Mucosa of descending colon (tissue), 3 donors: ENCODE measurements at regions not wholly inside any gene's neighbourhood (a gene's known extent, or its start where the extent isn't known, plus 50 kb on each side); places are given as distances from the start of the nearest gene placed in this dataset.

Source experiments
- ATAC-seq: fragments of 200-7000 bp; cut with Tn5 transposase; one replicate; pipeline ENCODE4 v1.9.1; 2020; ENCODE audit warnings: mild to moderate bottlenecking, moderate library complexity
- DNase-seq, 3 donors: peaks; one replicate each; pipeline ENCODE4 v3.0.0-alpha.2; 2020
- H3K36me3 ChIP-seq: fragments of 200-600 bp; one replicate; pipeline ENCODE4 v1.8.0; 2021; ENCODE audit warnings: low read depth, mild to moderate bottlenecking
- H3K4me1 ChIP-seq: fragments of 200-600 bp; one replicate; pipeline ENCODE4 v1.8.0; 2021; ENCODE audit warnings: low read depth, mild to moderate bottlenecking
- H3K4me3 ChIP-seq: fragments of 200-600 bp; one replicate; pipeline ENCODE4 v1.8.0; 2021; ENCODE audit warnings: mild to moderate bottlenecking
- H3K9me3 ChIP-seq: fragments of 200-600 bp; one replicate; pipeline ENCODE4 v1.8.0; 2021; ENCODE audit warnings: mild to moderate bottlenecking
- CTCF ChIP-seq: fragments of 200-600 bp; IDR thresholded peaks from one replicate; pipeline ENCODE4 v1.8.0; 2022; ENCODE audit warnings: antibody characterized with exemption, mild to moderate bottlenecking
- intact Hi-C, 2 donors: fragments of 100-400 bp; cut with DNase I in 1 of 2; cut with micrococcal nuclease in 1 of 2; formaldehyde crosslinking; loops; one replicate each; pipeline versions ENCODE4 v1.11.0 to v1.11.1; 2022; cut with DNase I, micrococcal nuclease
- donor health status: DM: no; HTN: no; CAD: no; lungs with moderate emphysema.
- donor health status: DM: no; HTN: no; CAD: no.
- donor health status: DM: no; HTN: yes; CAD: no.

GRCh38 chr3:127471142-127471541 is 119.4 kb downstream of the TPRA1 start:
- H3K9me3 ChIP-seq: no peaks in the 10 kb centered on the region
- TF ChIP-seq CTCF: no peak
- no peak overlapping the region for H3K4me3 ChIP-seq
- DNase-seq (no peak), ATAC-seq (no peak)
- intact Hi-C loops: no loop called here
- no peaks in the 10 kb centered on the region for H3K36me3 ChIP-seq
- H3K4me1 ChIP-seq: no peaks in the 10 kb centered on the region

GRCh38 chr3:127469760-127470159 is 120.8 kb downstream of the TPRA1 start:
- Histone ChIP-seq H3K9me3 (no peaks in the 10 kb centered on the region), H3K36me3 (no peaks in the 10 kb centered on the region), H3K4me1 (peaks cover 2% of the 10 kb centered on the region), H3K4me3 (no peak overlapping the region)
- no peak for TF ChIP-seq CTCF
- intact Hi-C loops: no loop called here
- ATAC-seq: no peak
- no peak for DNase-seq

DNA sequence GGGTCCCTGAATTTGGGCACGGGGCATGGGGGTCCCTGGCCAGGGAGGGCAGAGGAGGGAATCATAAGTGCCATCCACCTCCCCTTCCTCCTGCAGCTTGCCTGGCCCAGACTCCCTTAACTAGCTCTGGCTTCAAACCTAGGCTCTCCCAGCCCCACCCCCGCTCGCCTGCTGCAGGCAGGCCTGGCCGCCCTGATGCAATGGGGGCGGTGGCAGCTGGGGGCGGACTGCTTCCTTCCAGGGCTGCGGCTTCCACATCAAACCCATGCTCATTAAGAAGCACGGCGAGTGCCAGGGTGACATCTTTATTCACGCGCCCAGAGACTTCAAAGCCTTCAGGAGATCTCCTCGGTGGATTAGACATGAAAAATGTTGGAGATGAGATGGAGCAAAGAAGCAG is 123.1 kb downstream of the TPRA1 start:
- intact Hi-C loops: no loop called here
- no peaks in the 10 kb centered on the region for H3K36me3 ChIP-seq
- peaks cover 4% of the 10 kb centered on the region for H3K4me1 ChIP-seq
- no peak overlapping the region for H3K4me3 ChIP-seq
- no peaks in the 10 kb centered on the region for H3K9me3 ChIP-seq
- DNase-seq: no peak
- ATAC-seq: no peak
- TF ChIP-seq CTCF: no peak

GRCh38 chr3:127464642-127465041 is 125.9 kb downstream of the TPRA1 start:
- ATAC-seq: peak; percentile 27
- intact Hi-C loops: no loop called here
- Histone ChIP-seq H3K4me3 (no peak overlapping the region), H3K4me1 (peaks cover 4% of the 10 kb centered on the region), H3K36me3 (no peaks in the 10 kb centered on the region), H3K9me3 (no peaks in the 10 kb centered on the region)
- no peak for TF ChIP-seq CTCF
- peak in 2 of 3 donors; percentile 63 to 70 for DNase-seq

GRCh38 chr3:127462111-127462655 is 128.3 kb downstream of the TPRA1 start:
- no peak for ATAC-seq
- DNase-seq: no peak
- Histone ChIP-seq H3K36me3 (no peaks in the 10 kb centered on the region), H3K4me3 (no peak overlapping the region), H3K4me1 (peaks cover 4% of the 10 kb centered on the region), H3K9me3 (no peaks in the 10 kb centered on the region)
- TF ChIP-seq CTCF: no peak
- intact Hi-C loops: no loop called here

DNA sequence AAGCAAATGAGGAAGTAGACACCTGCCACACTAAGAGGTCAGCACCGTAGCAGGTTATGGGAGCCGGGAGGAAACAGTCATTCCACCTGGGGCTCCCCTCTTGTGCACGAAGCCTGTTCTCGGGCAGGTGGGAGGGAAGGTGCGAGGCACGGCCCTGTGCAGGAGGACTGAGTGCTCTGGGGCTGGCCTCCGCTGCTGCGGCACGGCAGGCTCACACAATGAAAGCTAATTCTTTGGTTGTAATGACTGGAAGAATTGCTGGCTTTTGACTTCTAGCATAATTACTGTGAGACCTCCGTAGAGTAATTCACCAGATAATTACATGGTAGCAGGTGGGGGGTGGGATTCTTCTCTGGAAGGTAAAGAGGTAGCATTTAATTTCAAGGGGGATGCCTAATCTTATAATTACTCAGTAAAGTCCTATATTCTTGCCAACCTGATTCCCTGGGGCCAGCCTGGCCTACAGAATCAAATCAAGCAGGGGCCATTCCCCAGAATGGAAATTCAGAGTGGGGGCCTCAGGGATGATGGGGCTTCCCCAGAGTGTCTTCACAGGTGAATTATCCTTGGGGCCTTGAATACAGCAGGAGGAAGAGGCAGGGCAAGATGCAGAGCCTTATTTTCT is 129.1 kb downstream of the TPRA1 start:
- intact Hi-C loops: no loop called here
- Histone ChIP-seq H3K36me3 (no peaks in the 10 kb centered on the region), H3K4me1 (peaks cover 9% of the 10 kb centered on the region), H3K4me3 (no peak overlapping the region), H3K9me3 (no peaks in the 10 kb centered on the region)
- no peak for ATAC-seq
- no peak for TF ChIP-seq CTCF
- no peak for DNase-seq
